A673 (cell line): ENCODE measurements at regions not wholly inside any gene's neighbourhood (a gene's known extent, or its start where the extent isn't known, plus 50 kb on each side); places are given as distances from the start of the nearest gene placed in this dataset.

Experiments
- BruUV-seq: library from RNA; stranded (reverse); fragments of 400-500 nt; replicated peaks from 2 replicates; lab custom pipeline; 2021; lab: Mats Ljungman, UMichigan
- CTCF ChIA-PET: fragments of 300-600 bp; sonication (Branson Sonifier 250); formaldehyde crosslinking; loops from one replicate; lab custom pipeline; 2022; ENCODE audit warnings: antibody characterized with exemption; lab: Charles Lee
- POLR2A ChIA-PET: fragments of 300-600 bp; sonication (Branson Sonifier 250); formaldehyde crosslinking; loops from one replicate; lab custom pipeline; 2022; ENCODE audit warnings: antibody characterized with exemption; ENCODE audit not compliant: low non-redundant PET; lab: Charles Lee
- DNase-seq: peaks from one replicate; pipeline ENCODE4 v3.0.0-alpha.2; 2015; ENCODE audit warnings: low spot score
- H3K27ac ChIP-seq: fragments of 200-600 bp; sonication (generic); 2 replicates; pipeline ENCODE4 v1.5.1; 2016; ENCODE audit warnings: mixed run types, low read depth, mild to moderate bottlenecking, mixed read lengths, antibody characterized with exemption, low read length; ENCODE audit not compliant: poor library complexity, severe bottlenecking
- H3K27me3 ChIP-seq: fragments of 200-600 bp; sonication (generic); replicated peaks from 2 replicates; pipeline ENCODE4 v1.6.1; 2017; ENCODE audit warnings: mixed run types, low read depth, mild to moderate bottlenecking, mixed read lengths, antibody characterized with exemption, low read length; ENCODE audit not compliant: insufficient read depth, poor library complexity
- H3K36me3 ChIP-seq: fragments of 200-600 bp; sonication (generic); 2 replicates; pipeline ENCODE4 v1.6.1; 2016; ENCODE audit warnings: mixed run types, mild to moderate bottlenecking, mixed read lengths, antibody characterized with exemption, low read length; ENCODE audit not compliant: insufficient read depth, poor library complexity, severe bottlenecking
- H3K4me1 ChIP-seq: fragments of 200-600 bp; sonication (generic); 2 replicates; pipeline ENCODE4 v1.6.1; 2017; ENCODE audit warnings: mixed run types, mild to moderate bottlenecking, mixed read lengths, antibody characterized with exemption, low read length; ENCODE audit not compliant: insufficient read depth, poor library complexity, severe bottlenecking
- H3K4me3 ChIP-seq: fragments of 200-600 bp; sonication (generic); 2 replicates; pipeline ENCODE4 v1.5.1; 2016; ENCODE audit warnings: low read depth, mixed run types, mild to moderate bottlenecking, mixed read lengths, low read length; ENCODE audit not compliant: poor library complexity, severe bottlenecking
- H3K9me3 ChIP-seq: fragments of 200-600 bp; sonication (generic); 2 replicates; pipeline ENCODE4 v1.6.1; 2016; ENCODE audit warnings: mixed run types, low read depth, mild to moderate bottlenecking, mixed read lengths, antibody characterized with exemption, low read length; ENCODE audit not compliant: poor library complexity, severe bottlenecking
- CTCF ChIP-seq: fragments of 300-800, 200-600 bp; sonication (generic); conservative IDR thresholded peaks from 2 replicates; pipeline ENCODE4 v1.5.1; 2017; ENCODE audit warnings: low read depth, mild to moderate bottlenecking, antibody characterized with exemption, low read length, moderate library complexity, mixed read lengths
- EZH2 ChIP-seq: fragments of 200-600 bp; sonication (generic); IDR thresholded peaks from 2 replicates; pipeline ENCODE4 v1.6.1; 2017; ENCODE audit warnings: borderline replicate concordance, low read depth, mild to moderate bottlenecking, mixed read lengths, antibody characterized with exemption, low read length; ENCODE audit not compliant: poor library complexity, severe bottlenecking
- intact Hi-C: fragments of 100-400 bp; cut with micrococcal nuclease; formaldehyde crosslinking; loops from one replicate; pipeline ENCODE4 v1.10.0; 2022; ENCODE audit not compliant: unreplicated experiment

GRCh38 chr6:27154696-27155095 lies 92.8 kb upstream of the PRSS16 start:
- intact Hi-C loops = no loop called here
- Histone ChIP-seq H3K27ac (no peak overlapping the region), H3K9me3 (no peaks in the 10 kb centered on the region), H3K36me3 (no peaks in the 10 kb centered on the region), H3K27me3 (no peaks in the 10 kb centered on the region), H3K4me3 (no peak overlapping the region), H3K4me1 (no peaks in the 10 kb centered on the region)
- TF ChIP-seq EZH2 (no peak), CTCF (no peak)
- ChIA-PET CTCF (no interaction called here), POLR2A (no interaction called here)
- no TSS peak for BruUV-seq
- DNase-seq = no peak

- ChIA-PET CTCF (no interaction called here), POLR2A (no interaction called here)
- H3K4me3 ChIP-seq = peak overlapping the region; percentile 53
- TF ChIP-seq CTCF (no peak), EZH2 (no peak)
- BruUV-seq = no TSS peak
- no peak for DNase-seq
- no peaks in the 10 kb centered on the region for H3K36me3 ChIP-seq
- no peak overlapping the region for H3K27ac ChIP-seq
- H3K27me3 ChIP-seq = no peaks in the 10 kb centered on the region
- no peaks in the 10 kb centered on the region for H3K4me1 ChIP-seq
- intact Hi-C loops = no loop called here
- no peaks in the 10 kb centered on the region for H3K9me3 ChIP-seq
Measured at GRCh38 chr6:27156874-27157458, 90.5 kb upstream of the PRSS16 start.

GRCh38 chr6:27157459-27158315 lies 89.8 kb upstream of the PRSS16 start:
- H3K27ac ChIP-seq = no peak overlapping the region
- POLR2A ChIA-PET = no interaction called here
- peak; percentile 85 for DNase-seq
- peak overlapping the region; percentile 53 for H3K4me3 ChIP-seq
- H3K9me3 ChIP-seq = no peaks in the 10 kb centered on the region
- TF ChIP-seq CTCF (peak; percentile 57), EZH2 (no peak)
- BruUV-seq = no TSS peak
- H3K4me1 ChIP-seq = no peaks in the 10 kb centered on the region
- no peaks in the 10 kb centered on the region for H3K36me3 ChIP-seq
- H3K27me3 ChIP-seq = no peaks in the 10 kb centered on the region
- CTCF ChIA-PET = no interaction called here
- intact Hi-C loops = no loop called here
